ENCODE measurements at regions not wholly inside any gene's neighbourhood (a gene's known extent, or its start where the extent isn't known, plus 50 kb on each side); places are given as distances from the start of the nearest gene placed in this dataset.
"Not testable (repeated sequence)": the region's sequence is repeated elsewhere in the genome, so short reads cannot be mapped to it uniquely, and the experiment has no call there.

GRCh38 chr13:60230593-60230992, 66.9 kb upstream of the DIAPH3 start:
- H3K4me3 ChIP-seq (ENCODE audit: low read depth, low read length): no peak overlapping the region
- DNase-seq (ENCODE audit: low read depth): peak; percentile 65
- TF ChIP-seq, protein P1, sequence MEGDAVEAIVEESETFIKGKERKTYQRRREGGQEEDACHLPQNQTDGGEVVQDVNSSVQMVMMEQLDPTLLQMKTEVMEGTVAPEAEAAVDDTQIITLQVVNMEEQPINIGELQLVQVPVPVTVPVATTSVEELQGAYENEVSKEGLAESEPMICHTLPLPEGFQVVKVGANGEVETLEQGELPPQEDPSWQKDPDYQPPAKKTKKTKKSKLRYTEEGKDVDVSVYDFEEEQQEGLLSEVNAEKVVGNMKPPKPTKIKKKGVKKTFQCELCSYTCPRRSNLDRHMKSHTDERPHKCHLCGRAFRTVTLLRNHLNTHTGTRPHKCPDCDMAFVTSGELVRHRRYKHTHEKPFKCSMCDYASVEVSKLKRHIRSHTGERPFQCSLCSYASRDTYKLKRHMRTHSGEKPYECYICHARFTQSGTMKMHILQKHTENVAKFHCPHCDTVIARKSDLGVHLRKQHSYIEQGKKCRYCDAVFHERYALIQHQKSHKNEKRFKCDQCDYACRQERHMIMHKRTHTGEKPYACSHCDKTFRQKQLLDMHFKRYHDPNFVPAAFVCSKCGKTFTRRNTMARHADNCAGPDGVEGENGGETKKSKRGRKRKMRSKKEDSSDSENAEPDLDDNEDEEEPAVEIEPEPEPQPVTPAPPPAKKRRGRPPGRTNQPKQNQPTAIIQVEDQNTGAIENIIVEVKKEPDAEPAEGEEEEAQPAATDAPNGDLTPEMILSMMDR (IDR thresholded peaks at IDR 0.05; ENCODE audit: insufficient read depth, low read length): no peak

GRCh38 chr13:60242043-60242595, 78.4 kb upstream of the DIAPH3 start:
- TF ChIP-seq, protein P1 (IDR thresholded peaks at IDR 0.05; ENCODE audit: insufficient read depth, low read length): no peak
- DNase-seq (ENCODE audit: low read depth): no peak
- no peak overlapping the region for H3K4me3 ChIP-seq (ENCODE audit: low read depth, low read length)

GRCh38 chr13:60244381-60244780, 80.7 kb upstream of the DIAPH3 start:
- no peak for DNase-seq (ENCODE audit: low read depth)
- TF ChIP-seq, protein P1 (IDR thresholded peaks at IDR 0.05; ENCODE audit: insufficient read depth, low read length): no peak
- no peak overlapping the region for H3K4me3 ChIP-seq (ENCODE audit: low read depth, low read length)

- DNase-seq (ENCODE audit: low read depth); H3K4me3 ChIP-seq (ENCODE audit: low read depth, low read length): not testable (repeated sequence)
Observed at GRCh38 chr13:60251419-60251818, 87.7 kb upstream of the DIAPH3 start.

DNA sequence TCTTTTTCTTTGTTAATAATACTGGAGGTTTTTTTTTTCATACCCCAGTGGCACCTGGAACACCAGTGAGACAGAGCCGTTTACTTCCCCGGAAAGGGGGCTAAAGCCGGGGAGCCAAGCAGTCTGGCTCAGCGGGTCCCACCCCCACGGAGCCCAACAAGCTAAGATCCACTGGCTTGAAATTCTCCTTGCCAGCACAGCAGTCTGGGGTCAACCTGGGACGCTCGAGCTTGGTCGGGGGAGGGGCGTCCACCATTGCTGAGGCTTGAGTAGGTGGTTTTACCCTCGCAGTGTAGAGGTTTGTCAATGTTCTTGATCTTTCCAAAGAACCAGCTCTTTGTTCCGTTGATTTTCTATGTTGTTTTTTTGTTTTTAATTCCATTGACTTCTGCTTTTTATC, 94.6 kb upstream of the DIAPH3 start:
- TF ChIP-seq, protein P1 (IDR thresholded peaks at IDR 0.05; ENCODE audit: insufficient read depth, low read length): no peak
- no peak overlapping the region for H3K4me3 ChIP-seq (ENCODE audit: low read depth, low read length)
- DNase-seq (ENCODE audit: low read depth): no peak

DNA sequence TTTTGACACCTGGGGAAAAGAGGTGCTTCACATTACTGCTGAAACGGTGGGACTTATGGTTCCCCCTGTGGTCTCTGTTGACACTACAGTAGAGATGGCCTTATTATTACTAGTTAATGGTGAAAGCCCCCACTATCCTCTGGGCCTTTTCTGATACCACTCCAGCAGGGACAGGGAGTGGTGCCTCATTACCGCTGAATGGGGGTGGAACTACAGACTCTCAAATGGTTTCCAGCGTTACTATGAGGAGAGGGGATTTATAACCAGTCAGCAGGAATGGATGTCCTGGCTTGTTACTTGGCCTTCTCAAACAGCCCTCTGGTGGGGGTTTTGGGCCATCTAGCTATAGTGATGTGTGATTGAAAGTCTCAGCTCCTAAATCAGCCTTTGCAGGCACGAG, 96.7 kb upstream of the DIAPH3 start:
- no peak overlapping the region for H3K4me3 ChIP-seq (ENCODE audit: low read depth, low read length)
- no peak for DNase-seq (ENCODE audit: low read depth)
- TF ChIP-seq, protein P1 (IDR thresholded peaks at IDR 0.05; ENCODE audit: insufficient read depth, low read length): peak; percentile 10

DNA sequence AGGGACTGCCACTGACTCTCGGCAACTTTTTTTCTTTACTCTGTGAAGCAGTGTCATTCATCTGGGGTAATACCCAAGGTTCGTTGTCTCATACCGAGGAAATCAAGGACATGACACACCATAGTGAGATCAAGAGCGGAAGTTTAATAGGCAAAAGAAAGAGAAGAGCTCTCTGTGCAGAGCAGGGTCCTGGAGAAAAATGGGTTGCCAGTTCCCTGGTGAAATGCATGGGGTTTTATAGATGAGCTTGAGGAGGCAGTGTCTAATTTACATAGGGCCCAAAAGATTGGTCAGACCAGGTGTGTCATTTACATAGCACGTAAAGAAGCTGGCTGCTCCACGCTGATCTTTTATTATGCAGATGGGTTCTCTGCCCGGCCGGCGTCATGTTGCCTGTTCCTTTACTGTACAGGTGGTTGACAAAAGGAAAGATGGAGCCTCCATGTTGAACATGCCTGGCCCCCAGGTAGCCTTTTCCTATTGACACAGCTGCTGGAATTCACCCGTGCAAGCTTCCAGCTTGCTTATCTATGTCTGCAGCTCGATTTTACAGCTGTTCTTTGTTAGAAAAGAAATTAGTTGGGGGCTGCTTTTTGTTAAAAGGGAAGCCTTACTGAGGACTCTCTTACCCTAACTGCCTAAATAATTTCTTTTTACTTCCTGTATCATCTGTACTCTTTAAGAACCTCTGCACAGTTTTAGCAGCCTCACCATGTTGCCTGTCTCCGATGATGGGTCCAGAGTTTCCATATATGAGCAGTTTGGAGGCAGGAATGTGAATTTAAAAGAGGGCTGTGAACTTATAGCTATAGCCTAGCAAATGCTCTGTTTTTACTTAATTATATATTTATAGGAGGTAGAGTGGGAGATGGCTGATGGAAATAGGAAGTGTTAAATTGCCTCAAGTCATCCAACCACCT, 98.0 kb upstream of the DIAPH3 start:
- TF ChIP-seq, protein P1 (IDR thresholded peaks at IDR 0.05; ENCODE audit: insufficient read depth, low read length): no peak
- no peak overlapping the region for H3K4me3 ChIP-seq (ENCODE audit: low read depth, low read length)
- DNase-seq (ENCODE audit: low read depth): no peak

All from fibroblast of the aortic adventitia (primary cell).